ENCODE measurements at regions not wholly inside any gene's neighbourhood (a gene's known extent, or its start where the extent isn't known, plus 50 kb on each side); places are given as distances from the start of the nearest gene placed in this dataset.

DNA sequence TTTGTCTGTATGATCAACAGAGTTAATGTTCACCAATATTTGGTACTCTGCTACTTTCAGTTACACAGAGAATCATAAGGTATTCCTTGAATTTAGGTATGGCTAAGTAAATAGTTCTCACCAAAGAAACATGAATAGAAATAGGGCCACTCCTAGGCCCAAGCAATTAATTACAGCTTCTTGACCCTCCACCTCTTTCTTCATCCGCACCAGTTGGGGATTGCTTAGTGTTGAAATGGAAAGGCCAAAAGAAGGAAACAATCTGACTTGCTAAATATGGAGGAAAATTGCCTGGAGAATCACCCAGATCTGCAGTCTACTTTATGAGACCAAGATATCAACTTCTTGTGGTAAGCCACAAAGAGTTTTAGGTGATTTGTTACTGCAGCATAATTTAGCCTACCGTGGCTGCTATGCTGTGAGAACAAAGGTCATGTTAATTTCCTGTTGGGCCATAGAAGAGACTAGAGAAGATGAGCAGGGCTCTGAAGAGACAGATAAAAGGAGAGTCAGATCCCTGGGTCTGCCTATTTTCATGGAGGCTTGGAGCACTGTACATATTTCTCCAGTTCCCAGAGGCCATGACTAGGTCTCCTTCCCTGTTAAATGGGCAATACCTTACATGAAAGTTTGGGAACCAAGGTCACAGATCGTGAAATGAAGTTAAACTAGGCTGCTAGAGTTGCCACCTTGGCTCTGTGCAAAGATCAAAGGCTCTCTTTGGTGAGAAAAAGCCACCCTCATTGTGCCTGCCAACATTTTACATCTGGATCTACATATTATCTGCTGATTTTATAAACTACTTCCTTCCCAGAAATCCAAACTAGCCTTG lies 93.3 kb upstream of the GDF10 start:
- ATAC-seq (ENCODE audit: insufficient read depth, low FRiP score), result no peak

DNA sequence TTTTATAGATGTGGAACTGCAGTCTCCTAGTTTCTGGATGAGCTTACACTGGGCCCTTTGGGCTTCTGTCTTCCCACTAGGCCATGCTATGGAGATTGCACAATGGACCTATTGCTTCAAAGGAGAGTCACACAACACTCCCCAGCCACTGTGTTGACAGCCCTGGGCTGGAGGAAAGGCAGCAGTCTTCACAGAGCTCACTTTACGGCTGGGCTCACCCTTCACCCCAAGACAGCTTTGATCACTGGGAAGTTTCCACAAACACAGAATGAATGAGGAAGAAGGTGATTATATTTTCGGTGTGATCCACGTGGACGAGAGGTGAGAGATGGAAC lies 92.7 kb upstream of the GDF10 start:
- DNase-seq (peak; percentile 69 to 93 (median 87)), ATAC-seq (ENCODE audit: insufficient read depth, low FRiP score) (no peak)
- Histone ChIP-seq H3K27ac (ENCODE audit: low read depth in 1 of 2, low read length in 1 of 2) (no peak overlapping the region), H3K9me3 (ENCODE audit: control insufficient read depth in 4 of 4, insufficient read depth in 3 of 4, low read length in 3 of 4) (peaks cover 0 to 2% (median 0%) of the 10 kb centered on the region in 4 donors), H3K36me3 (ENCODE audit: control insufficient read depth in 4 of 4, insufficient read depth in 4 of 4, low read length in 4 of 4) (no peaks in the 10 kb centered on the region), H3K9ac (ENCODE audit: insufficient read depth in 1 of 2, low read length in 2 of 2) (no peak overlapping the region), H3K4me3 (no peak overlapping the region), H3K27me3 (ENCODE audit: control insufficient read depth in 3 of 3, insufficient read depth in 3 of 3, low read length in 2 of 3) (no peaks in the 10 kb centered on the region), H3K4me1 (ENCODE audit: control insufficient read depth in 5 of 5, insufficient read depth in 5 of 5, low read length in 5 of 5) (peaks cover 0 to 29% (median 4%) of the 10 kb centered on the region in 5 donors)
- WGBS, 2 donors, result 51 to 57% methylated on average over 4 of the region's 4 CpGs
- TF ChIP-seq CTCF (IDR thresholded peaks at IDR 0.05; ENCODE audit: control extremely low read depth, extremely low read depth), result no peak

More for the DNA sequence above, 93.3 kb upstream of the GDF10 start:
- WGBS, 2 donors, result 47 to 57% methylated on average over 3 of the region's 3 CpGs
- no peak for TF ChIP-seq CTCF (IDR thresholded peaks at IDR 0.05; ENCODE audit: control extremely low read depth, extremely low read depth)
- H3K4me3 ChIP-seq, result no peak overlapping the region
- peak overlapping the region in 1 of 2 donors; percentile 17 for H3K27ac ChIP-seq (ENCODE audit: low read depth in 1 of 2, low read length in 1 of 2)
- no peak overlapping the region for H3K9ac ChIP-seq (ENCODE audit: insufficient read depth in 1 of 2, low read length in 2 of 2)
- H3K36me3 ChIP-seq (ENCODE audit: control insufficient read depth in 4 of 4, insufficient read depth in 4 of 4, low read length in 4 of 4), result no peaks in the 10 kb centered on the region
- H3K4me1 ChIP-seq (ENCODE audit: control insufficient read depth in 5 of 5, insufficient read depth in 5 of 5, low read length in 5 of 5), result peaks cover 0 to 30% (median 4%) of the 10 kb centered on the region in 5 donors
- H3K27me3 ChIP-seq (ENCODE audit: control insufficient read depth in 3 of 3, insufficient read depth in 3 of 3, low read length in 2 of 3), result no peaks in the 10 kb centered on the region
- H3K9me3 ChIP-seq (ENCODE audit: control insufficient read depth in 4 of 4, insufficient read depth in 3 of 4, low read length in 3 of 4), result peaks cover 0 to 3% (median 0%) of the 10 kb centered on the region in 4 donors
- DNase-seq, result no peak

DNA sequence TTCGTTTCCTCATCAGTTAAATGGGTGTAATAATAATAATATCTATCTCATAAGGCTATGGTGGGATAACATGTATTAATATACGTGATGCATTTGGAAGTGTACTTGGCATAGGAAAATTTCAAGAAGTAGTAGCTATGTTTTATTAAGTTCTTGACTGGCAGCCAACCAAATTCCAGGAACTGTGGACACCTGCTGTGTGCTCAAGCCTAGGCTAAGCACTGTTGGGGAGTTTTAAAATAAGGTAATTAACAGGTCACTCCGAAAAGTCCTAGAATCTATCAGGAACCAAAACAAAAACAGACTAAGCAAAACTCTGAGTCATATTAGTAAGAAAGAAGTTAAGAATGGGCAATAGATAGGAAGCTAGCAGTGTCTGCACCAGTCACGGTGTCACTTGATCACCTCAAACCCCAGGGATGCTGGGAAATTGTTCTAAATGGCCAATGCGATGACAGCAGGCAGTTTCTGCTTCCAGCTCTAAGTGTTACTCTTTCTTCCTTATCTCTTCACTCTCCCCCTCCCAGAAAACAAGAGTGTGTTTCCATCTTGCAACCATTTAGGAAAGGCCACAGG lies 92.0 kb upstream of the GDF10 start:
- peaks cover 0 to 23% (median 4%) of the 10 kb centered on the region in 5 donors for H3K4me1 ChIP-seq (ENCODE audit: control insufficient read depth in 5 of 5, insufficient read depth in 5 of 5, low read length in 5 of 5)
- no peak overlapping the region for H3K4me3 ChIP-seq
- peaks cover 0 to 3% (median 0%) of the 10 kb centered on the region in 4 donors for H3K9me3 ChIP-seq (ENCODE audit: control insufficient read depth in 4 of 4, insufficient read depth in 3 of 4, low read length in 3 of 4)
- no peak for DNase-seq
- H3K9ac ChIP-seq (ENCODE audit: insufficient read depth in 1 of 2, low read length in 2 of 2), result no peak overlapping the region
- no peaks in the 10 kb centered on the region for H3K27me3 ChIP-seq (ENCODE audit: control insufficient read depth in 3 of 3, insufficient read depth in 3 of 3, low read length in 2 of 3)
- no peak for TF ChIP-seq CTCF (IDR thresholded peaks at IDR 0.05; ENCODE audit: control extremely low read depth, extremely low read depth)
- H3K27ac ChIP-seq (ENCODE audit: low read depth in 1 of 2, low read length in 1 of 2), result no peak overlapping the region
- no peaks in the 10 kb centered on the region for H3K36me3 ChIP-seq (ENCODE audit: control insufficient read depth in 4 of 4, insufficient read depth in 4 of 4, low read length in 4 of 4)
- 72 to 89% methylated on average over 5 of the region's 5 CpGs for WGBS, 2 donors
- no peak for ATAC-seq (ENCODE audit: insufficient read depth, low FRiP score)
